Thyroid gland (tissue), 4 donors: ENCODE measurements at regions not wholly inside any gene's neighbourhood (a gene's known extent, or its start where the extent isn't known, plus 50 kb on each side); places are given as distances from the start of the nearest gene placed in this dataset.

Source experiments
- CTCF ChIP-seq, 6 experiments: fragments of 200-600 bp in 3 of 6; fragments of 450-650 bp in 3 of 6; sonication (generic) in 3 of 6; IDR thresholded peaks; one replicate each; pipeline ENCODE4 v1.5.1; 2016 to 2019; ENCODE audit warnings: antibody characterized with exemption in 6 of 6, mild to moderate bottlenecking in 2 of 6, inconsistent platforms in 1 of 6, moderate library complexity in 1 of 6
- POLR2A ChIP-seq, 2 donors: fragments of 450-650 bp; IDR thresholded peaks; one replicate each; pipeline ENCODE4 v1.6.1; 2017; ENCODE audit warnings: antibody characterized with exemption in 2 of 2, mild to moderate bottlenecking in 2 of 2, moderate library complexity in 1 of 2

- TF ChIP-seq POLR2A (IDR thresholded peaks at IDR 0.05) (no peak), CTCF (IDR thresholded peaks at IDR 0.05) (no peak)
Measured at GRCh38 chr1:38529946-38530345, 329.6 kb downstream of the RRAGC start.
